Fibroblast of mammary gland (primary cell): ENCODE measurements at regions not wholly inside any gene's neighbourhood (a gene's known extent, or its start where the extent isn't known, plus 50 kb on each side); places are given as distances from the start of the nearest gene placed in this dataset.

Experiments
- DNase-seq: peaks from one replicate; pipeline ENCODE4 v3.0.0-alpha.2; 2010; ENCODE audit warnings: low read depth
- H3K4me3 ChIP-seq: 2 replicates; pipeline ENCODE4 v1.5.1; 2011; ENCODE audit warnings: low read depth, mild to moderate bottlenecking, low read length, moderate library complexity; ENCODE audit not compliant: control insufficient read depth
- CTCF ChIP-seq: conservative IDR thresholded peaks from 2 replicates; pipeline ENCODE4 v1.5.1; 2011; ENCODE audit warnings: low read depth, low read length, inconsistent platforms; ENCODE audit not compliant: control insufficient read depth, insufficient read depth

GRCh38 chr6:120853489-120853888, 480.8 kb downstream of the TBC1D32 start:
- DNase-seq: no peak
- TF ChIP-seq CTCF: no peak
- H3K4me3 ChIP-seq: no peak overlapping the region

DNA sequence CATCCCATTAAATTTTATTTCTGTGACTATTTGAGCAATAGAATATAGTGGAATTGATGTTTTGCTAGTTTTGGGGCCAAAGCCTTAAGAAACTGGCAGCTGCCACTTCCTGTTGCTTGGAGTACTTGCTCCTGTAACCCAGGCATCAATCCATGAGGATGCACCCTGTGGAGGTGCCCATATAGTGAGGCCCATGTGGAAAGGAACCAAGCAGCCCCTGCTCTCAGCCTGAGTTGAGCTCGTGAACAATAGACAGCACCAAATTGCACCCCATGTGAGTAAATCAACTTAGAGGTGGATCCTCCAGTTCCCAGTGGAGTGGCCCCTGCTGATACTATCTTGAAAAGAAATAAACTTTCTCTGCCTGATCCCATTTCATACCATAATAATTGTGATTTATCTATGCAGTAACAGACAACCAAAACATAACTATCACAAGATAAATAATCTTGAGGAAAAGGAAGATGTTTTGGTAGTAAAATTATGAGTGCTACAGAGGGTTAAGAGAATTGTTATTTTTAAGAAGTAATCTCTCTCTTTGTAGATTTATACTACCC, 481.9 kb downstream of the TBC1D32 start:
- no peak for DNase-seq
- TF ChIP-seq CTCF: no peak
- no peak overlapping the region for H3K4me3 ChIP-seq

DNA sequence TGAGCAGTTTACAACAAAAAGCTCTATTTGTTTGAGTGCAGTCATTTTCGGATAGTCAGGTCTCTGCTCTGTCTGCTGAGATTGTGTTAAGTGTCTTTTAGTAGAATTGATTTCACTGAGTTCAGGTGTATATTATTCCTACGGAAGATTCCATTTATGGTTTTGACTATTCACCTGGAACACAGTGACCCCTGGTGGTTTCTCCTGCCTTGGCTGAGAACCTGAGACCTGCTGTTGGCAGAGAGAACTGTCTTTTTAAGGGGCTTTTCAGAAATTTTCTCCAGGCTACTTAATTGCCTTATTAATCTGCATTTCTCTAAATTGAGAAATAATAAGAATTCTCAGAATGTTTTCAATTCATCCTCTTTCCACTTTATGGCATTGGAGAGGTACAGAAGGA, 508.0 kb downstream of the TBC1D32 start:
- DNase-seq: peak; percentile 6
- peak; percentile 42 for TF ChIP-seq CTCF
- H3K4me3 ChIP-seq: no peak overlapping the region

GRCh38 chr6:120816794-120817193, 517.5 kb downstream of the TBC1D32 start:
- H3K4me3 ChIP-seq: no peak overlapping the region
- TF ChIP-seq CTCF: no peak
- DNase-seq: no peak

- no peak overlapping the region for H3K4me3 ChIP-seq
- DNase-seq: peak; percentile 4
- no peak for TF ChIP-seq CTCF
Measured at GRCh38 chr6:120805276-120805675, 529.0 kb downstream of the TBC1D32 start.

- no peak overlapping the region for H3K4me3 ChIP-seq
- DNase-seq: no peak
- no peak for TF ChIP-seq CTCF
Measured at GRCh38 chr6:120804612-120805011, 529.7 kb downstream of the TBC1D32 start.

- DNase-seq: no peak
- no peak for TF ChIP-seq CTCF
- H3K4me3 ChIP-seq: no peak overlapping the region
Measured at GRCh38 chr6:120786682-120787081, 547.6 kb downstream of the TBC1D32 start.
